MCF 10A (cell line): ENCODE measurements at regions not wholly inside any gene's neighbourhood (a gene's known extent, or its start where the extent isn't known, plus 50 kb on each side); places are given as distances from the start of the nearest gene placed in this dataset.

ENCODE experiments used
- BruUV-seq: library from RNA; stranded (reverse); fragments of 400-500 nt; replicated peaks from 2 replicates; lab custom pipeline; 2021; lab: Mats Ljungman, UMichigan
- CTCF ChIA-PET: fragments of 300-600 bp; sonication (Branson Sonifier 250); formaldehyde crosslinking; extraction: SDS; loops from one replicate; lab custom pipeline; 2021; ENCODE audit warnings: antibody characterized with exemption, inconsistent platforms; lab: Yijun Ruan, JAX
- POLR2A ChIA-PET: fragments of 300-600, 350-650 bp; sonication (Branson Sonifier 250); formaldehyde crosslinking; extraction: SDS; loops from one replicate; lab custom pipeline; 2020; ENCODE audit warnings: antibody characterized with exemption, inconsistent platforms; lab: Yijun Ruan, JAX
- DNase-seq: peaks from one replicate; pipeline ENCODE4 v3.0.0-alpha.2; 2018; ENCODE audit not compliant: unreplicated experiment
- H3K27ac Mint-ChIP-seq: one replicate; pipeline ENCODE4 v1.8.0; 2022; ENCODE audit warnings: mild to moderate bottlenecking, low read depth, mixed read lengths; ENCODE audit not compliant: unreplicated experiment
- H3K27me3 Mint-ChIP-seq: one replicate; pipeline ENCODE4 v1.8.0; 2022; ENCODE audit warnings: mixed read lengths; ENCODE audit not compliant: insufficient read depth, unreplicated experiment
- H3K36me3 Mint-ChIP-seq: one replicate; pipeline ENCODE4 v1.8.0; 2022; ENCODE audit warnings: mild to moderate bottlenecking, moderate library complexity, mixed read lengths; ENCODE audit not compliant: insufficient read depth, unreplicated experiment
- H3K4me1 Mint-ChIP-seq: one replicate; pipeline ENCODE4 v1.8.0; 2022; ENCODE audit warnings: mixed read lengths; ENCODE audit not compliant: insufficient read depth, unreplicated experiment
- H3K4me3 Mint-ChIP-seq: one replicate; pipeline ENCODE4 v1.8.0; 2022; ENCODE audit warnings: mild to moderate bottlenecking, moderate library complexity, mixed read lengths; ENCODE audit not compliant: unreplicated experiment
- H3K9me3 Mint-ChIP-seq: one replicate; pipeline ENCODE4 v1.8.0; 2022; ENCODE audit warnings: mixed read lengths; ENCODE audit not compliant: unreplicated experiment
- intact Hi-C: fragments of 100-400 bp; cut with micrococcal nuclease; formaldehyde crosslinking; loops from 2 replicates; pipeline ENCODE4 v1.14.1; 2022
- TF ChIP-seq, protein P1 (sequence below): fragments of 200-600 bp; IDR thresholded peaks from one replicate; pipeline ENCODE4 v1.8.0; 2022; ENCODE audit warnings: antibody characterized with exemption, mild to moderate bottlenecking; ENCODE audit not compliant: unreplicated experiment

DNA sequence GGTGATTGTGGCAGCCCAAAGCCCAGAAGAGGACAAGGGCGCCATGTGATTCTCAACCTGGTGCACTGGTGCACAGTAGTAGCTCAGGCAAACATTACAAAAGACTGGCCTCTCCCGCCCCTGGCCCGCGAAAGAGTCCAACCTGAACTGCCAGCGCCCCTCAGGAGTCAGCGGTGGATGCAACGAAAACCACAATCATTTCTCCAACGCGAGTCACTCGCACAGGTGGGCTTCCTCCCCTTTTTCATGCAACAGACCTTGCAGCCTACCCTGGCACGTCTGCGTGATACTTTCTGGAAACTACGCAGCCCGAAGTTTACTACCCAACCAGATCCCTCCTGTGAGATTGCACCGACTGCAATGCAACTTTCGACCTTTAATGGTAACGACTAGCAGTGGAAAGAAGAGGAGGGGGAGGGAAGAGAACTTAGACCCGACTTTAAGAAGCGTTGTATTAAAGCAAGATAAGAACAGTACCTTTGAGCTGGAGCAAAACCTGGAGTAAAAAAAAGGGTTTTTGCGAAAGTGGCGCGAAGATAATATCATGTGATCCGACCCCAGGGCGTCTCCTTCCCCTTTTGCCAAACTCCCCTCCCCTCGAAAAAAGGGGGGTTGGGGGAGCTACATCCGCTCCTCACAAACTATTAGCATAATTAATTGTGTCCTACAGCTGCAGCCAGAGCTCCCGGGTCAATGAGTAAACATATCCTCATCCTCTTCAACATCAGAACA is 63.3 kb upstream of the CCDC160 start:
- Mint-ChIP-seq H3K27me3 (peaks cover 62% of the 10 kb centered on the region), H3K4me1 (no peaks in the 10 kb centered on the region), H3K27ac (no peak overlapping the region), H3K9me3 (no peaks in the 10 kb centered on the region), H3K4me3 (no peak overlapping the region), H3K36me3 (no peaks in the 10 kb centered on the region)
- intact Hi-C loops: no loop called here
- no peak for DNase-seq
- no TSS peak for BruUV-seq
- ChIA-PET POLR2A (no interaction called here), CTCF (interaction anchor here (0.6 to 0.7 kb wide), 2 partner anchors 29 to 46 kb away, joined by 3 read pairs; no protein-coding TSS in a partner anchor)
- TF ChIP-seq, protein P1, sequence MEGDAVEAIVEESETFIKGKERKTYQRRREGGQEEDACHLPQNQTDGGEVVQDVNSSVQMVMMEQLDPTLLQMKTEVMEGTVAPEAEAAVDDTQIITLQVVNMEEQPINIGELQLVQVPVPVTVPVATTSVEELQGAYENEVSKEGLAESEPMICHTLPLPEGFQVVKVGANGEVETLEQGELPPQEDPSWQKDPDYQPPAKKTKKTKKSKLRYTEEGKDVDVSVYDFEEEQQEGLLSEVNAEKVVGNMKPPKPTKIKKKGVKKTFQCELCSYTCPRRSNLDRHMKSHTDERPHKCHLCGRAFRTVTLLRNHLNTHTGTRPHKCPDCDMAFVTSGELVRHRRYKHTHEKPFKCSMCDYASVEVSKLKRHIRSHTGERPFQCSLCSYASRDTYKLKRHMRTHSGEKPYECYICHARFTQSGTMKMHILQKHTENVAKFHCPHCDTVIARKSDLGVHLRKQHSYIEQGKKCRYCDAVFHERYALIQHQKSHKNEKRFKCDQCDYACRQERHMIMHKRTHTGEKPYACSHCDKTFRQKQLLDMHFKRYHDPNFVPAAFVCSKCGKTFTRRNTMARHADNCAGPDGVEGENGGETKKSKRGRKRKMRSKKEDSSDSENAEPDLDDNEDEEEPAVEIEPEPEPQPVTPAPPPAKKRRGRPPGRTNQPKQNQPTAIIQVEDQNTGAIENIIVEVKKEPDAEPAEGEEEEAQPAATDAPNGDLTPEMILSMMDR: no peak

DNA sequence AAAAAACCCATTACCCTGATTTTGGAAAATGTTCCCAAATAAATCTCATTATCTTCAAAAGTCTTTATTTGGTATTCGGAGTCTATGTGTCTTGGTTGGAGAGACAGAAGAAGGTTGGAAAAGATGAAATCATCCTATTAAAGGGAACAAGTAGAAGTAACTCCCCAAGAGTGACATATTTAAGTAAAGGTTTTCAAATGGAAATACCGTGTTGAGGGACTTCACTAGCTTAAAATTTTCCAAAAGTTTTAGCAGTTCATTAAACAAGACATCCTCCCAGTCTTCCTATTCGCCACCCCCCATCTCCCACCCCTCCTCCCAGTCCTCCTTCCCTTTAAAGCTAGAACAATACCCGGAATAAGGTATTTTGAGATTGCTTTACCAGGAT is 62.7 kb upstream of the CCDC160 start:
- Mint-ChIP-seq H3K27me3 (peaks cover 62% of the 10 kb centered on the region), H3K4me1 (no peaks in the 10 kb centered on the region), H3K27ac (no peak overlapping the region), H3K9me3 (no peaks in the 10 kb centered on the region), H3K4me3 (no peak overlapping the region), H3K36me3 (no peaks in the 10 kb centered on the region)
- no TSS peak for BruUV-seq
- intact Hi-C loops: no loop called here
- CTCF ChIA-PET: interaction anchor here (0.7 kb wide), 1 partner anchor 30 kb away, joined by 3 read pairs; no protein-coding TSS in a partner anchor
- DNase-seq: no peak
- POLR2A ChIA-PET: no interaction called here
- TF ChIP-seq, protein P1: no peak

DNA sequence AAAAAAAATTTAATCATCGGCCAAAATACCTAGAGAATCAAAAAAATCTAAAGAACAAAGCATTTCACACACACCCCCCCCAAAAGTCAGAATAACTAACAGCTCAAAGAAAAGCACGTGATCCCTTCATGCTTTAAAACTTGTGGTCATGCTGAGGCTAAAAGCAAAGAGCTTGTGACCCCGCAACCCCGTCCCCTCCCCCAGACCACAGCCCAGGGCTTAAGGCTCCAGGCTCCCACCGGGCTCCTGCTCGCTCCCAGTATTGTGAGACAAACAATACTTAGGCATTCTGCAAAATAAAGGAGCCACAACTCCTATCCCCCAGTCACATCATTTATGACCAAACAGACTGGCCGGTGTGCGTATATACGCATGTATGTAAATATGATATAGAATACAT is 62.1 kb upstream of the CCDC160 start:
- no peaks in the 10 kb centered on the region for H3K9me3 Mint-ChIP-seq
- no peak for DNase-seq
- no peak overlapping the region for H3K27ac Mint-ChIP-seq
- intact Hi-C loops: no loop called here
- TF ChIP-seq, protein P1: no peak
- peaks cover 61% of the 10 kb centered on the region for H3K27me3 Mint-ChIP-seq
- POLR2A ChIA-PET: no interaction called here
- H3K4me1 Mint-ChIP-seq: no peaks in the 10 kb centered on the region
- no TSS peak for BruUV-seq
- H3K4me3 Mint-ChIP-seq: no peak overlapping the region
- H3K36me3 Mint-ChIP-seq: no peaks in the 10 kb centered on the region
- CTCF ChIA-PET: no interaction called here

DNA sequence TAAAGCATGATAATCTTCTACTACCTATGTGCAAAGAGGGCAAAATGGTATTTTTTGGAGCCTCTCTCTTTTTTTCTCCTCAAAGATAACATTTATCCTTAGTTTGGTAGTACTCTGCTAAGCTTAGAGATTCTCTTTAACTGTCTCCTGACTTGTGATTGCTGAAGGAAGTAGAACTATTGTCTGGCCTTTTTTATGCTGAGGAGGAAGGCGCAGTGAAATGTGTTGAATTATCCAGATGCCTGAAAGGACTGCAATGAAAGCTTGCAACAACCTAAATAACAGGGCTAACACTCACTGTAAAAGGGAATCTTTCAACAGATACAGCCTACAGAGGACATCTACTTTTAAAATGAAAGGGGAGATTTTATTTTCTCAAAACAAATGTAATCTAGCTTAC is 59.5 kb upstream of the CCDC160 start:
- DNase-seq: no peak
- intact Hi-C loops: no loop called here
- CTCF ChIA-PET: interaction anchor here (0.7 kb wide), 1 partner anchor 38 kb away, joined by 3 read pairs; no protein-coding TSS in a partner anchor
- Mint-ChIP-seq H3K27ac (no peak overlapping the region), H3K27me3 (peaks cover 83% of the 10 kb centered on the region), H3K4me1 (no peaks in the 10 kb centered on the region), H3K4me3 (no peak overlapping the region), H3K36me3 (no peaks in the 10 kb centered on the region), H3K9me3 (no peaks in the 10 kb centered on the region)
- POLR2A ChIA-PET: interaction anchor here (1.2 kb wide), 1 partner anchor 11 kb away, joined by 3 read pairs; no protein-coding TSS in a partner anchor
- TF ChIP-seq, protein P1: no peak
- BruUV-seq: no TSS peak
